Uterus (tissue), 3 donors: ENCODE measurements at regions not wholly inside any gene's neighbourhood (a gene's known extent, or its start where the extent isn't known, plus 50 kb on each side); places are given as distances from the start of the nearest gene placed in this dataset.

ENCODE experiments used
- DNase-seq, 2 donors: peaks; one replicate each; pipeline ENCODE4 v3.0.0-alpha.2; 2019 to 2020
- H3K27ac ChIP-seq, 2 donors: fragments of 200-600 bp; sonication (generic); 1 replicate in 1 of 2; 2 replicates in 1 of 2; pipeline ENCODE4 v1.5.1; 2016 to 2018
- H3K27me3 ChIP-seq, 2 donors: fragments of 200-600 bp; sonication (generic); one replicate each; pipeline ENCODE4 v1.5.1; 2018 to 2019; ENCODE audit warnings: control low read depth in 1 of 2
- H3K36me3 ChIP-seq, 2 donors: fragments of 200-600 bp; sonication (generic); one replicate each; pipeline ENCODE4 v1.5.1; 2019; ENCODE audit warnings: control low read depth in 1 of 2
- H3K4me1 ChIP-seq, 2 donors: fragments of 200-600 bp; sonication (generic); one replicate each; pipeline ENCODE4 v1.5.1; 2018 to 2019; ENCODE audit warnings: control low read depth in 1 of 2
- H3K4me3 ChIP-seq, 2 donors: fragments of 200-600 bp; sonication (generic); 1 replicate in 1 of 2; 2 replicates in 1 of 2; pipeline ENCODE4 v1.5.1; 2018 to 2019; ENCODE audit warnings: mild to moderate bottlenecking in 1 of 2
- H3K9me3 ChIP-seq, 2 donors: fragments of 200-600 bp; sonication (generic); one replicate each; pipeline ENCODE4 v1.5.1; 2019; ENCODE audit warnings: control low read depth in 1 of 2
- POLR2A ChIP-seq, 2 donors: fragments of 450-650 bp; IDR thresholded peaks; one replicate each; pipeline ENCODE4 v1.6.1; 2016; ENCODE audit warnings: antibody characterized with exemption in 2 of 2, mild to moderate bottlenecking in 1 of 2, moderate library complexity in 1 of 2
- intact Hi-C: fragments of 100-400 bp; cut with DNase I; formaldehyde crosslinking; loops from one replicate; pipeline ENCODE4 v1.15.1; 2023; ENCODE audit warnings: low total_unique reads
- TF ChIP-seq, protein P1 (sequence below), 4 experiments: fragments of 200-600 bp in 2 of 4; fragments of 450-650 bp in 2 of 4; sonication (generic) in 2 of 4; IDR thresholded peaks; one replicate each; pipeline ENCODE4 v1.5.1; 2016 to 2019; ENCODE audit warnings: antibody characterized with exemption in 4 of 4, mild to moderate bottlenecking in 2 of 4, moderate library complexity in 1 of 4
- donor health status: DM: yes; HTN: yes; CAD: no.

DNA sequence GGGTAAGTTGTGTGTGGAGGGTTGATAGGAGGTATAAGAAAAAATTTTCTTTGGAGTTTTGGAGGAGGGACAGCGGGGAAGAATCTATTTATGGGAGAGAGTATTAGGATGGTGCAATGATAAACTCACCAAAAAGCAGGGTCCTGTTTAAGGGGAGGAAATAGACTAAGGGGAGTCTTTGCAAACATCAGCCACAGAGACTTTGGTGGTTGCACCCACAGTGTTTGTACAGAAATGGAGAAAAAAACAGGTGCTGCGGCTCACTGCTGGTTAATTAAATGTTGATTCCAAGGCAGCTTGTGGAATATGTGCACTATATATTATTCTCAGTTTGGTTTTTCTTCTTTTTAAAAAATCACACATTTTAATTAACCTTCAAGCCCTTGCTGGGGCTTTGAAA, 182.1 kb downstream of the NECTIN3 start:
- H3K9me3 ChIP-seq, result no peaks in the 10 kb centered on the region

DNA sequence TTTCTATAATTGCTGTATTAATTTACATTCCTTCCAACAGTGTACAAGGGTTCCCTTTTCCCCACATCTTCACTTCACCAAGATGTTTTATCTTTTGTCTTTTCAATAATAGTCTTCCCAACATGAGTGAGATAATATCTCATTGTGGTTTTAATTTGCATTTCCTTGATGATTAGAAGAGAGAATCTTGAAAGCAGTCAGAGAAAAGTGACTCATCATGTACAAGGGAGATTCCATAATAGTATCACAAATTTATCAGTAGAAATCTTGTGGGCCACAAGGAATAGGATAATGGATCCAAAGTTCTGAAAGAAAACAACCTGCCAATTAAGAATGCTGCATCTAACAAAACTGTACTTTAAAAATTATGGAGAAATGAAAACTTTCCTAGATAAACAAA, 189.3 kb downstream of the NECTIN3 start:
- H3K27ac ChIP-seq, result no peak overlapping the region
- no peaks in the 10 kb centered on the region for H3K36me3 ChIP-seq
- H3K9me3 ChIP-seq, result no peaks in the 10 kb centered on the region
- no peaks in the 10 kb centered on the region for H3K4me1 ChIP-seq
- intact Hi-C loops, result no loop called here
- no peak for DNase-seq
- no peak for TF ChIP-seq POLR2A (IDR thresholded peaks at IDR 0.05)
- TF ChIP-seq, protein P1, sequence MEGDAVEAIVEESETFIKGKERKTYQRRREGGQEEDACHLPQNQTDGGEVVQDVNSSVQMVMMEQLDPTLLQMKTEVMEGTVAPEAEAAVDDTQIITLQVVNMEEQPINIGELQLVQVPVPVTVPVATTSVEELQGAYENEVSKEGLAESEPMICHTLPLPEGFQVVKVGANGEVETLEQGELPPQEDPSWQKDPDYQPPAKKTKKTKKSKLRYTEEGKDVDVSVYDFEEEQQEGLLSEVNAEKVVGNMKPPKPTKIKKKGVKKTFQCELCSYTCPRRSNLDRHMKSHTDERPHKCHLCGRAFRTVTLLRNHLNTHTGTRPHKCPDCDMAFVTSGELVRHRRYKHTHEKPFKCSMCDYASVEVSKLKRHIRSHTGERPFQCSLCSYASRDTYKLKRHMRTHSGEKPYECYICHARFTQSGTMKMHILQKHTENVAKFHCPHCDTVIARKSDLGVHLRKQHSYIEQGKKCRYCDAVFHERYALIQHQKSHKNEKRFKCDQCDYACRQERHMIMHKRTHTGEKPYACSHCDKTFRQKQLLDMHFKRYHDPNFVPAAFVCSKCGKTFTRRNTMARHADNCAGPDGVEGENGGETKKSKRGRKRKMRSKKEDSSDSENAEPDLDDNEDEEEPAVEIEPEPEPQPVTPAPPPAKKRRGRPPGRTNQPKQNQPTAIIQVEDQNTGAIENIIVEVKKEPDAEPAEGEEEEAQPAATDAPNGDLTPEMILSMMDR (IDR thresholded peaks at IDR 0.05), result no peak
- no peak overlapping the region for H3K4me3 ChIP-seq
- H3K27me3 ChIP-seq, result no peaks in the 10 kb centered on the region

More for the DNA sequence above, 182.1 kb downstream of the NECTIN3 start:
- H3K27ac ChIP-seq, result no peak overlapping the region
- no peaks in the 10 kb centered on the region for H3K4me1 ChIP-seq
- no peak overlapping the region for H3K4me3 ChIP-seq
- no peaks in the 10 kb centered on the region for H3K27me3 ChIP-seq
- intact Hi-C loops, result no loop called here
- H3K36me3 ChIP-seq, result no peaks in the 10 kb centered on the region
- no peak for TF ChIP-seq POLR2A (IDR thresholded peaks at IDR 0.05)
- TF ChIP-seq, protein P1 (IDR thresholded peaks at IDR 0.05), result no peak
- DNase-seq, result no peak

DNA sequence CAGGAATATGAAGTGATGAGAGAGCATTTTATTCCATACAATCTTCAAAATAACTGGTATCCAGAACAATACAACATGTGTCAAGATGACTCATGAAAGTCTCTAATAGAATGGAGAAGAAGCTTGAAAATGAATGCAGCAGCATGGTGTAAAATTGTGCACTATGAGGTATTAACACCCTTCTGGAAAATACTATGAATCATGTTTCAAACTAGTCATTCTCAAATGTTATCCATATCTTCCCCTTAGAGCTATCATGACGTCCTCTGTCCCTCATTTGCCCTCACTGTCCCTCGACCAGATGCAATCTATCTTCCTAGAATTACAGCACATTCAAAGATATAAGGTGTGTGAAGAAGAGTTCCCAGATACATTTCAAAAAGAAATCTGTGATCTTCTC, 198.2 kb downstream of the NECTIN3 start:
- intact Hi-C loops, result no loop called here
- H3K36me3 ChIP-seq, result no peaks in the 10 kb centered on the region
- TF ChIP-seq, protein P1 (IDR thresholded peaks at IDR 0.05), result no peak
- no peak for TF ChIP-seq POLR2A (IDR thresholded peaks at IDR 0.05)
- no peaks in the 10 kb centered on the region for H3K9me3 ChIP-seq
- no peaks in the 10 kb centered on the region for H3K27me3 ChIP-seq
- no peaks in the 10 kb centered on the region for H3K4me1 ChIP-seq
- no peak overlapping the region for H3K27ac ChIP-seq
- DNase-seq, result no peak
- H3K4me3 ChIP-seq, result no peak overlapping the region

DNA sequence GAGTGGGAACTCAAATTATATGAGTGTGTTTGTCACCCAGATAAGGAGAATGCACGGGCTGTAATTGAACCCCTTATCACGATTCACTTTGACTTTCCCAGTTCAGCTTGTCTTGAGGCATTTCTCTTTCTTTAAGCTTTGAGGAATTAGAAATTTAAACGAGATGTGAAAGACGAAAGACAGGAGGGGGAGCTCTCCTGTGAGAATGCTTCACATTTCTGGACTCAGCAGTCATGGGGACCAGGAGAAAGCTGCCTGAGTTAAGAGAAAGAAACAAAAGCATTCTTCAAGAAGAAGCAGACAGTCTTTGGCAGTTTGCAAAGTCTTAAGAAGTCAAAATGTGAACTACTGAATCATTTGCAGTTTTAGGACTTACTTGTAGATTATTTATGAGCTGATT, 205.6 kb downstream of the NECTIN3 start:
- intact Hi-C loops, result no loop called here
- no peak overlapping the region for H3K27ac ChIP-seq
- no peak for DNase-seq
- no peak overlapping the region for H3K4me3 ChIP-seq
- no peaks in the 10 kb centered on the region for H3K27me3 ChIP-seq
- no peaks in the 10 kb centered on the region for H3K36me3 ChIP-seq
- H3K4me1 ChIP-seq, result no peaks in the 10 kb centered on the region
- H3K9me3 ChIP-seq, result no peaks in the 10 kb centered on the region
- no peak for TF ChIP-seq POLR2A (IDR thresholded peaks at IDR 0.05)
- TF ChIP-seq, protein P1 (IDR thresholded peaks at IDR 0.05), result no peak

DNA sequence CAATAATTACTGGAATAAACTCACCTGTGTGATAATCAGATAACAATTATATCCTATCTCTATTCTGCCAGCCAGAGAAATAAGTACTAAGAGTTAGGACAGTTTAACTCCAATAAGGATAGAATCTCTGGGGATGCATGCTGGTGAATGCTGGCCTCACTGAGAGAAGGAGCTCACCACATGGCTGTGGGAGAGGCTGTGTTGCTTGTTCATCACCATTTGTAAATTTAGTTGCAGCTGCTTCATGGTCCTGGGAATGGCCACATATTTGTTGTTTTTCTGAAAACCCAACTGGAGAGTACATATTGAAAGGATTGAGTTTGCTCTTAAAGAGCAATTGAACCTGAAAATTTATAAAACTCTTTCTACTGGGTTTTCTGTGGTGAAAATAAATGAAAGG, 207.3 kb downstream of the NECTIN3 start:
- intact Hi-C loops, result no loop called here
- Histone ChIP-seq H3K4me3 (no peak overlapping the region), H3K27me3 (no peaks in the 10 kb centered on the region), H3K36me3 (no peaks in the 10 kb centered on the region), H3K4me1 (no peaks in the 10 kb centered on the region), H3K9me3 (no peaks in the 10 kb centered on the region), H3K27ac (no peak overlapping the region)
- TF ChIP-seq, protein P1 (IDR thresholded peaks at IDR 0.05), result no peak
- no peak for TF ChIP-seq POLR2A (IDR thresholded peaks at IDR 0.05)
- DNase-seq, result no peak
